Fibroblast of villous mesenchyme (primary cell): ENCODE measurements at regions not wholly inside any gene's neighbourhood (a gene's known extent, or its start where the extent isn't known, plus 50 kb on each side); places are given as distances from the start of the nearest gene placed in this dataset.

Experiments
- DNase-seq: peaks from one replicate; pipeline ENCODE4 v3.0.0-alpha.2; 2010; ENCODE audit warnings: low read depth
- H3K4me3 ChIP-seq: 2 replicates; pipeline ENCODE4 v1.5.1; 2011; ENCODE audit warnings: low read depth, mild to moderate bottlenecking, low read length
- CTCF ChIP-seq: IDR thresholded peaks from 2 replicates; pipeline ENCODE4 v1.5.1; 2012; ENCODE audit warnings: low read depth, mild to moderate bottlenecking, low read length; ENCODE audit not compliant: insufficient read depth

DNA sequence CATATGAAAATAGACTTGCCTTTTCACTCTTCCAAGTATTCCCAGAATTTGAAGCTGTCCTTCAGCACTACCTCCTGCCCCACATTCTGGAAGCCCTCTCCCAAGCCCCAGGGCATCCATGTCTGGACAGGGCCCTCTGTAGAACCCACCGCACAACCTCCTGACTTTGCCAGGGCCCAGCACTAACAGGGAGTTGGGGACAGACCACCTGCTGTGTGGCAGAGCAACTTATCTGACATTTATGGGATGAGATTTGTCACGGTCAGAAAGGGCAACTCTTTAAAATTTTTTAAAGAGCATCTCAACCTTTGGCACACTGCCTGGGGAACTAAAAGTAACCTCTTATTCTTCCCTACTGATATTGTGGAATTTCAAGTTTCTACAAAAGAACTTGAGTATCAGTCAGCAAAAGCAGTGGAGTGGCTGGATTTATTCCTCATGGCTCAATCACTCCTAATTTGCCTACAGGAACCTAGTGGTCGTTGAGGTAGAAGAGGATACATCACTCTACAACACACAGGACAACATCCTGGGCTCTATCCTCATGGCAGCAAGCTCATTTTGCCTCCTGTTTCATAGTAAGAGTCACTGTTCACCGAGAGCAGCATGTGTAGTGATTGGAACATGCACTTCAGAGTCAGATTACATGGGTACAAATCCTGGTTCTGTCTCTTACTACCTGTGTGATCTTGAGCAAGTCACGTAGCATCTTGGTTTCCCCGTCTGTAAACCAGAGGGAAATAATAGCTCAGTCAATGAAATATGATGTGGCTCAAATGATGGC lies 285.3 kb downstream of the ENC1 start:
- TF ChIP-seq CTCF = no peak
- no peak overlapping the region for H3K4me3 ChIP-seq
- no peak for DNase-seq

DNA sequence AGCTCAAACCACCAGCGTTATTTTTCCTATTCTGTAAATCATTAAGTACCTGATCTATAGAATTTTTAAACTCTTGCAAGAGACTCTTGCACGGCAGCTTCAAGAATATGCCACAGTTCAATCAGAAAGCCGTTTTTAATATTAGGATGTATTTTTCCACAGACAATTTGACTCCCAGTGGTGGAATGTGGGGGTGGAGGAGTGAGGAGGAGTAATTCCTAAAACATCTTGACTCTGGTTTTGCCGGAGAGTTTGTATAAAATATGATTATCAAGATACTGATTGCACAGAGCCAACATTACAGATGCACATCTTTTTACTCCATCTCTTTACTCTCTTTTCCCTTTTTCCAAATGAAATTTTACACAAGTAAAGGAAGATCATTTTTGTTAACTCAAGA lies 288.3 kb downstream of the ENC1 start:
- no peak for TF ChIP-seq CTCF
- no peak for DNase-seq

GRCh38 chr5:74342948-74343682 lies 297.4 kb downstream of the ENC1 start:
- DNase-seq = no peak

More for the DNA sequence above, 288.3 kb downstream of the ENC1 start:
- no peak overlapping the region for H3K4me3 ChIP-seq

DNA sequence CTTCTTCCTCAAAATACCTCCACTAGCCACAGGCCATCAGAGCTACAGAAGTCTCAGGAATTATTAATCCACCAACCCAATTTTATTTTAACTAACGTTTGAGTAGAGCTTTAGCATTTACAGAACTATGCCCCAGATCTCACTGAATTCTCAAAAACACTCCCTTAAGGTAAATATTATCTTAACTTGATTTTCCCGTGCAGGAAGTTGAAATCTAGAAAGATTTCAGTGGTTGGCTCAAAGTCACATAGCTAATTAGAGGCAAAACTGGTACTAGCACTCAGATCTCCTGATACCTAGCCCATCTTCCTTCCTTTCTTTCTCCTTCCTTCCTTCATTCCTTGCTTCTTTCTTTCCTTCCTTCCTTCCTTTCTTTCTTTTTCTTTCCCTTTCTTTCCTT lies 298.3 kb downstream of the ENC1 start:
- no peak for TF ChIP-seq CTCF
- DNase-seq = no peak
- H3K4me3 ChIP-seq = no peak overlapping the region

More at GRCh38 chr5:74342948-74343682, 297.4 kb downstream of the ENC1 start:
- no peak overlapping the region for H3K4me3 ChIP-seq
- TF ChIP-seq CTCF = no peak

GRCh38 chr5:74341221-74341620 lies 299.3 kb downstream of the ENC1 start:
- TF ChIP-seq CTCF = no peak
- DNase-seq = no peak
- no peak overlapping the region for H3K4me3 ChIP-seq

DNA sequence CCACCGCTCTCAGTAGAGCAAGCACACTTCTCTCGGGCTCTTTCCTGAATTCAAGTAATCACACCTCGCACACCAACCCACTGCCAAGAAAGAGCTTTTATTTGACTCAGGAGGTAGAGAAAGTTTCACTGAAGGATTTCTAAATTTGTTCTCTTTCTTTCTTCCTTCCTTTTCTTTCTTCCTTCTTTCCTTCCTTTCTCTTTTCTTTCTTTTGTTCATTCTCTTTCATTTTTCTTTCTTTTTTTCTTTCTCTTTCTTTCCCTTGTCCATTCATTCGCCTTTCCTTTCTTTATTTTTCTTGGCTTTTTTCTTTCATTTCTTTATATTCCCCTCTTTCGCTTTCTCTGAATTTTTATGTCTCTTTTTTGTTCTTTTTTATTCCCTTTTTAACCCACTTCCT lies 300.1 kb downstream of the ENC1 start:
- DNase-seq = no peak
- no peak overlapping the region for H3K4me3 ChIP-seq
- TF ChIP-seq CTCF = no peak

DNA sequence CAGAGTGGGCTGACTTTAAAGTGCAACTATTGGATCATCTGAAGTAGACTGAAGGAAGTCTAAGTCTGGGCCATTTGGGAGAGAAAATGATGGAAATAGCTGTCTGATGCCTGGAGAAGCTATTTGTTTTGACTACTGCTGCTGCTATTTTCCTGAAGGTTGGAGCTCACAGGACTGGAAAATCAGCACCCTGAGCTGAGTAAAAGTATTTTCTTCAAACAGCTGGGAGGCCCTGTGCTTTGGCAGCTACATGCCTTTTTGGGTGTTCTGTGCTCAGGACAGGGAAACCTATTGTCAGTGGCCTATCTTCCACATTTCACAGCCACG lies 302.6 kb downstream of the ENC1 start:
- TF ChIP-seq CTCF = no peak
- DNase-seq = no peak

More for the DNA sequence above, 302.6 kb downstream of the ENC1 start:
- H3K4me3 ChIP-seq = no peak overlapping the region
